Epithelial cell of proximal tubule (primary cell): ENCODE measurements at regions not wholly inside any gene's neighbourhood (a gene's known extent, or its start where the extent isn't known, plus 50 kb on each side); places are given as distances from the start of the nearest gene placed in this dataset.

Experiments used
- DNase-seq: peaks from one replicate; pipeline ENCODE4 v3.0.0-alpha.2; 2011; ENCODE audit warnings: low read depth
- H3K4me3 ChIP-seq: 2 replicates; pipeline ENCODE4 v1.5.1; 2011; ENCODE audit warnings: low read depth, mild to moderate bottlenecking, low read length
- TF ChIP-seq, protein P1 (sequence below): conservative IDR thresholded peaks from 2 replicates; pipeline ENCODE4 v1.5.1; 2012; ENCODE audit warnings: low read depth, mild to moderate bottlenecking, low read length

DNA sequence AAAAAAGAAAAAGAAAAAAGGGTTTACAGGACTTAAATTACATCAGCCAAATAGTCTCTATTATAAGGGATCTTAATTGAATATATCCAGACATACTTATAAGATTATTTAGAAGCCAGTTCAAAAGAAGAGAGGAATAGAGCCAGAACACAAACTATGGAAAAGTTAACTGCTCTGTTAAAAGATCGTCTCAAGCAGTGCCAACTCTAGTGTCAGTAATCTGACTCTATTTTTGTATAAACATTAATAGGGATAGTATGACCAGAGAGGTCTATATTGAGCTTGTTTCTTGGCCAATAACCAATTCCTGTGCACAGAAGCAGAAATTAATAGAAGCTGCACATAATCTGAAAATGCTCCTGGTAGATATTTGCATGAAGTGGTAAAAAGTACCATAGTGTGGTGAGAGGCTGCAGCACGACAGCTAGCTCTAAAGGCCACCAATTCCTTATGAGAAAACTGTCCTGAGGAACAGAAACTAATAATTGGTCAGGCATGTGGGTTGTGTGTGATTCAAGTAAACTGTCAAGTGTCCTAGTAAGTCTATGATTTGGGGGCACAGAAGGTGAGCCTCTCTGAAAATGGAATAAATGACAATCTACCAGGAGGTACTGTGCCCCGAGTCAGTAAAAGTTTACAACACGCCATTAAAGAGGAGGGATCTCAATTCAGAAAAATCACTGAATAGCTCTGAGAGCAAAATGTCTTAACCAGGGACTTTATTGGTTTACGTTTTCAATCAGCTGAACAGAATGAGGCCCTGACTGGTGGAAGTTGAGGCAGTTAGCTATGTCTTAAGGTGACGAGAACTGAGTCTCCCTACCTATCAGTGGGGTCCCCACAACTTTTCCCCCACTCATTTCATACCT, 51.5 kb upstream of the NANOGP8 start:
- TF ChIP-seq, protein P1, sequence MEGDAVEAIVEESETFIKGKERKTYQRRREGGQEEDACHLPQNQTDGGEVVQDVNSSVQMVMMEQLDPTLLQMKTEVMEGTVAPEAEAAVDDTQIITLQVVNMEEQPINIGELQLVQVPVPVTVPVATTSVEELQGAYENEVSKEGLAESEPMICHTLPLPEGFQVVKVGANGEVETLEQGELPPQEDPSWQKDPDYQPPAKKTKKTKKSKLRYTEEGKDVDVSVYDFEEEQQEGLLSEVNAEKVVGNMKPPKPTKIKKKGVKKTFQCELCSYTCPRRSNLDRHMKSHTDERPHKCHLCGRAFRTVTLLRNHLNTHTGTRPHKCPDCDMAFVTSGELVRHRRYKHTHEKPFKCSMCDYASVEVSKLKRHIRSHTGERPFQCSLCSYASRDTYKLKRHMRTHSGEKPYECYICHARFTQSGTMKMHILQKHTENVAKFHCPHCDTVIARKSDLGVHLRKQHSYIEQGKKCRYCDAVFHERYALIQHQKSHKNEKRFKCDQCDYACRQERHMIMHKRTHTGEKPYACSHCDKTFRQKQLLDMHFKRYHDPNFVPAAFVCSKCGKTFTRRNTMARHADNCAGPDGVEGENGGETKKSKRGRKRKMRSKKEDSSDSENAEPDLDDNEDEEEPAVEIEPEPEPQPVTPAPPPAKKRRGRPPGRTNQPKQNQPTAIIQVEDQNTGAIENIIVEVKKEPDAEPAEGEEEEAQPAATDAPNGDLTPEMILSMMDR: no peak
- DNase-seq: no peak
- no peak overlapping the region for H3K4me3 ChIP-seq
